Aorta (tissue), 5 donors: ENCODE measurements at regions not wholly inside any gene's neighbourhood (a gene's known extent, or its start where the extent isn't known, plus 50 kb on each side); places are given as distances from the start of the nearest gene placed in this dataset.
"Not testable (repeated sequence)": the region's sequence is repeated elsewhere in the genome, so short reads cannot be mapped to it uniquely, and the experiment has no call there.

ENCODE experiments used
- ATAC-seq: fragments of 200-7000 bp; cut with Tn5 transposase; one replicate; pipeline ENCODE4 v1.9.1; 2022; ENCODE audit warnings: moderate library complexity; ENCODE audit not compliant: low FRiP score
- DNase-seq, 2 donors: peaks; one replicate each; pipeline ENCODE4 v3.0.0-alpha.2; 2020
- H3K27ac ChIP-seq, 2 donors: one replicate each; pipeline ENCODE4 v1.5.1; 2013; ENCODE audit warnings: low read length in 2 of 2, mild to moderate bottlenecking in 2 of 2, moderate library complexity in 2 of 2, control low read depth in 1 of 2, inconsistent platforms in 1 of 2, low read depth in 1 of 2
- H3K27me3 ChIP-seq, 2 donors: one replicate each; pipeline ENCODE4 v1.6.1; 2013; ENCODE audit warnings: control low read depth in 1 of 2, low read length in 1 of 2, mild to moderate bottlenecking in 1 of 2, moderate library complexity in 1 of 2; ENCODE audit not compliant: insufficient read depth in 2 of 2, control insufficient read depth in 1 of 2
- H3K36me3 ChIP-seq, 2 donors: one replicate each; pipeline ENCODE4 v1.6.1; 2013; ENCODE audit warnings: control low read depth in 1 of 2, low read length in 1 of 2, mild to moderate bottlenecking in 1 of 2; ENCODE audit not compliant: insufficient read depth in 2 of 2, control insufficient read depth in 1 of 2
- H3K4me1 ChIP-seq, 2 donors: one replicate each; pipeline ENCODE4 v1.6.1; 2013; ENCODE audit warnings: low read length in 2 of 2, control low read depth in 1 of 2, mild to moderate bottlenecking in 1 of 2, moderate library complexity in 1 of 2; ENCODE audit not compliant: insufficient read depth in 2 of 2, control insufficient read depth in 1 of 2
- H3K4me3 ChIP-seq, 2 donors: one replicate each; pipeline ENCODE4 v1.5.1; 2013; ENCODE audit warnings: low read length in 2 of 2, control low read depth in 1 of 2, mild to moderate bottlenecking in 1 of 2
- H3K9me3 ChIP-seq: one replicate; pipeline ENCODE4 v1.6.1; 2013; ENCODE audit warnings: mild to moderate bottlenecking, low read length; ENCODE audit not compliant: control insufficient read depth
- WGBS, 2 donors: extraction: QIAGEN DNeasy Blood & Tissue Kit; methylation state at CpG; one replicate each; pipeline ENCODE4 v1.1.7; 2013; 5-methylcytosine and 5-hydroxymethylcytosine counted together
- intact Hi-C, 2 donors: fragments of 100-400 bp; cut with DNase I; formaldehyde crosslinking; loops; one replicate each; pipeline versions ENCODE4 v1.14.2 to v1.15.0; 2022
- donor health status: healthy with polysubstance abuse.
- donor health status: Bipolar disorder and iron deficiency.
- donor health status: DM: no; HTN: no; CAD: no.
- donor health status: DM: no; HTN: no; CAD: no.
- donor health status: DM: yes; HTN: yes; CAD: no.

- ATAC-seq, H3K27me3 ChIP-seq, H3K27ac ChIP-seq, H3K4me1 ChIP-seq, intact Hi-C loops, H3K9me3 ChIP-seq, H3K4me3 ChIP-seq, H3K36me3 ChIP-seq, DNase-seq: not testable (repeated sequence)
- WGBS, 2 donors = 90 to 93% methylated on average over 13 of the region's 13 CpGs
These were observed 124.3 kb downstream of the PTCHD1 start for GRCh38 chrX:23458957-23459356.

GRCh38 chrX:23465105-23465791 lies 130.6 kb downstream of the PTCHD1 start:
- Histone ChIP-seq H3K4me1 (no peaks in the 10 kb centered on the region), H3K27ac (no peak overlapping the region), H3K27me3 (no peaks in the 10 kb centered on the region), H3K4me3 (no peak overlapping the region), H3K36me3 (no peaks in the 10 kb centered on the region), H3K9me3 (no peaks in the 10 kb centered on the region)
- ATAC-seq (no peak), DNase-seq (no peak)
- intact Hi-C loops = no loop called here
- WGBS, 2 donors = 71 to 73% methylated on average over 3 of the region's 3 CpGs

GRCh38 chrX:23465985-23466384 lies 131.3 kb downstream of the PTCHD1 start:
- Histone ChIP-seq H3K27ac (no peak overlapping the region), H3K27me3 (no peaks in the 10 kb centered on the region), H3K9me3 (no peaks in the 10 kb centered on the region), H3K36me3 (no peaks in the 10 kb centered on the region), H3K4me1 (no peaks in the 10 kb centered on the region), H3K4me3 (no peak overlapping the region)
- 48 to 61% methylated on average over 2 of the region's 2 CpGs for WGBS, 2 donors
- ATAC-seq (no peak), DNase-seq (no peak)
- intact Hi-C loops = no loop called here

- no peaks in the 10 kb centered on the region for H3K4me1 ChIP-seq
- no peak overlapping the region for H3K27ac ChIP-seq
- H3K36me3 ChIP-seq = no peaks in the 10 kb centered on the region
- no peaks in the 10 kb centered on the region for H3K27me3 ChIP-seq
- ATAC-seq = no peak
- H3K4me3 ChIP-seq = no peak overlapping the region
- no peak for DNase-seq
- WGBS, 2 donors = 38 to 65% methylated on average over 2 of the region's 2 CpGs
- H3K9me3 ChIP-seq = no peaks in the 10 kb centered on the region
- intact Hi-C loops = no loop called here
These were observed 143.4 kb downstream of the PTCHD1 start for GRCh38 chrX:23478056-23478455.

GRCh38 chrX:23478561-23478960 lies 143.9 kb downstream of the PTCHD1 start:
- no peak overlapping the region for H3K27ac ChIP-seq
- WGBS, 2 donors = 49 to 69% methylated on average over 3 of the region's 3 CpGs
- H3K36me3 ChIP-seq = no peaks in the 10 kb centered on the region
- no peaks in the 10 kb centered on the region for H3K4me1 ChIP-seq
- H3K9me3 ChIP-seq = no peaks in the 10 kb centered on the region
- ATAC-seq (no peak), DNase-seq (no peak)
- H3K27me3 ChIP-seq = no peaks in the 10 kb centered on the region
- intact Hi-C loops = no loop called here
- no peak overlapping the region for H3K4me3 ChIP-seq

- Histone ChIP-seq H3K36me3 (no peaks in the 10 kb centered on the region), H3K4me3 (no peak overlapping the region), H3K9me3 (no peaks in the 10 kb centered on the region), H3K4me1 (no peaks in the 10 kb centered on the region), H3K27ac (no peak overlapping the region), H3K27me3 (no peaks in the 10 kb centered on the region)
- intact Hi-C loops = no loop called here
- 17 to 47% methylated on average over 3 of the region's 3 CpGs for WGBS, 2 donors
- DNase-seq (no peak), ATAC-seq (no peak)
These were observed 147.9 kb downstream of the PTCHD1 start for GRCh38 chrX:23482561-23482960.

GRCh38 chrX:23483396-23483795 lies 148.7 kb downstream of the PTCHD1 start:
- 62 to 66% methylated on average over 3 of the region's 3 CpGs for WGBS, 2 donors
- Histone ChIP-seq H3K27me3 (no peaks in the 10 kb centered on the region), H3K9me3 (no peaks in the 10 kb centered on the region), H3K36me3 (no peaks in the 10 kb centered on the region), H3K27ac (no peak overlapping the region), H3K4me3 (no peak overlapping the region), H3K4me1 (no peaks in the 10 kb centered on the region)
- ATAC-seq (no peak), DNase-seq (no peak)
- intact Hi-C loops = no loop called here

- DNase-seq (no peak), ATAC-seq (no peak)
- Histone ChIP-seq H3K36me3 (no peaks in the 10 kb centered on the region), H3K27ac (no peak overlapping the region), H3K27me3 (no peaks in the 10 kb centered on the region), H3K4me3 (no peak overlapping the region), H3K4me1 (peaks cover 2% of the 10 kb centered on the region in 2 donors), H3K9me3 (no peaks in the 10 kb centered on the region)
- WGBS, 2 donors = 26 to 44% methylated on average over 3 of the region's 3 CpGs
- intact Hi-C loops = no loop called here
These were observed 159.3 kb downstream of the PTCHD1 start for GRCh38 chrX:23493941-23494374.

- Histone ChIP-seq H3K36me3 (no peaks in the 10 kb centered on the region), H3K4me3 (no peak overlapping the region), H3K27me3 (no peaks in the 10 kb centered on the region), H3K9me3 (no peaks in the 10 kb centered on the region), H3K4me1 (peaks cover 2% of the 10 kb centered on the region in 2 donors), H3K27ac (no peak overlapping the region)
- DNase-seq (no peak), ATAC-seq (no peak)
- WGBS, 2 donors = 91 to 96% methylated on average over 12 of the region's 12 CpGs
- intact Hi-C loops = no loop called here
These were observed 160.1 kb downstream of the PTCHD1 start for GRCh38 chrX:23494741-23495140.
